ENCODE measurements at regions not wholly inside any gene's neighbourhood (a gene's known extent, or its start where the extent isn't known, plus 50 kb on each side); places are given as distances from the start of the nearest gene placed in this dataset.

DNA sequence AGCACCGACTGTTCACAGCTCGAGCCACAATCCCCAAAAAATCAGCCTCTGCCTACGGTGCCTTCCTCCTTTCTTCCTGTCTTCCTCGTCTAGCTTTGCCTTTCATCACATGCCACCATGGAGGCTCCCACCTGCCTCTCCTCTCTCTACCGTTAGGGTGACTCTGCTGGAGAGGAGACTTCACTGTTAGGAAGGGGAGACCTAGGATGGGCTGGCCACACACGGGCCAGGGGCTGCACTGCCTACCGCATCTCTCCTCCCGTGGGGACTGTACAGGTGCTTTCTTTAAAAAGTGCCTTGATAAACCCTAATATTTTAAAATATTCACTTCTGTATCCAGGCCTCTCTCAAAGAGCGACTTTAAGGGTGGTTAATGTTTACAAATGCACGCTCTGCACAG, 1104.7 kb downstream of the BCL11B start:
- DNase-seq (ENCODE audit: low read depth), result no peak

DNA sequence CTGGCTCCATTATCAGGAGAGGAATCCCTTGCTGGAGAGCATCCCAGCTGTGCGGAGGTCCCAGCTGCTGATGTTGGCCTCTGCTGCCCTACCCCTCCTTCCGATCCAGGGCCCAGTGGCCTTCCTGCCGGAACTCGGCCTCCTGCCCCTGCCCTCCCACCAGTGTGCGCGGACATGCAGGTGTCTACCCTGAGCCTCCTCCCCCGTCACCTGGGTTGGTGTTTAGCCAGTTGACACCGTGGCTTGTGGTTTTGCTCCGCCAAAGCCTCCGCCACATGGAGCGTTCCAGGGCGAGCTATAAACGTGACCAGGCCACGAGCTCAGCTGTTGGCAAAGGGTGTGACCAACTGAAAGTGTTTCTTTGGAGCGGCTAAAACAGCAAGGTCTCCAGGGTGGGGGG, 1104.3 kb downstream of the BCL11B start:
- DNase-seq (ENCODE audit: low read depth), result no peak

DNA sequence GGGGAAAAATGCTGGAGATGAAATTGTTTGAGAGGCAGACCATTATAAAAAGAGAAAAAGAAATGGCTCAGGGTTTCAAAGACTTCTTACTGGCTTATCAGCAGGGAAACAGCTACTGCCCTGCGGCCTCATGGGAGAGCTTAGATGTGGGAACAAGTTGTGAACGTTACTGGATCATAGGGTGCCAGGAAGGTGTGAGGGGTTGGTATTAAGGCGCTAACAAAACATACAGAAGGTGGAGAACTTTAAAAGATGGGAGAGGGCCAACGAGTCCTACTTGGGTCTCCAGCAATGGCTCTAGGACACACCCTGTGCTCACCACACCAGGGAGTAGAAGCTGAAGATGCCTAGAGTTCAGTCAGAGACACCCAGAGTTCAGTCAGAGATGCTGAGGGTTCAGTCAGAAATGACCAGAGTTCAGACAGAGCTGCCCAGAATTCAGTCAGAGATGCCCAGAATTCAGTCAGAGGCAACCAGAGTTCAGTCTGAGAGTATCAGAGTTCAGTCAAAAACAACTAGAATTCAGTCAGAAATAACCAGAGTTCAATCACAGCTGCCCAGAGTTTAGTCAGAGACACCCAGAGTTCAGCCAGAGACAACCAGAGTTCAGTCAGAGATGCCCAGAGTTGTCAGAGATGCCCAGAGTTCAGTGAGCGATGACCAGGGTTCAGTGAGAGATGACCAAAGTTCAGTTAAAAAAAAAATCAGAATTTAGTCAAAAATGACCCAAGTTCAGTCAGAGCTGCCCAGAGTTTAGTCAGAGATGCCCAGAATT, 1103.6 kb downstream of the BCL11B start:
- DNase-seq (ENCODE audit: low read depth), result no peak

DNA sequence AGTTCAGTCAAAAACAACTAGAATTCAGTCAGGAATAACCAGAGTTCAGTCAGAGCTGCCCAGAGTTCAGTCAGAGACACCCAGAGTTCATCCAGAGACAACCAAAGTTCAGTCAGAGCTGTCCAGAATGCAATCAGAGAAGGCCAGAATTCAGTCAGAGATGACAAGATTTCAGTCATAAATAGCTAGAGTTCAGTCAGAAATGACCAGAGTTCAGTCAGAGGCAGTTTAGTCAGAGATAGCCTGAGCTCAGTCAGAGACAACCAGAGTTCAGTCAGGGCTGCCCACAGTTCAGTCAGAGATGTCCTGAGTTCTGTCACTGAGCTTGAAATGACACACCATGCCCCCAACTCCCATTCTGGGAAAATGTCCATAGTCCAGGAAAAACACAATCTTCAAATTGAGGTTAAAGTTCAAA, 1102.8 kb downstream of the BCL11B start:
- no peak for DNase-seq (ENCODE audit: low read depth)

DNA sequence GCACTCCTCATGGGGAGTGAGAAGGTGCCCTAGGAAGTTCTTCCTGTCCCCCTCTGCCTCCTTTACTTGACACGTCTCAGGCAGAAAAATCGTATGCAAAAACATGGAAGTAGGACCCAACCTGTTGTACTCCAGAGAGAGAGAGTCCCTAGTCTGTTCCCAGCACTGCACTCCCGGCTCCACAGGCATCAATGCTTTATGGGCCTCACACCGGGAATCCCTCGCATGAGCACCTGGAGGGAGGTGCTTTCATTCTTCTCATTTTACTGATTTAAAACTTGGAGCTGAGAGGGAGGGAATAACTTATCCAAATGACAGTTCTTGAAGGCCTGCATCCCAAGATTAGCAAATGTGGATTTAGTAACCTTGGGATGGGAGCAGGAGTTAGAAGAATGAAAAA, 1101.4 kb downstream of the BCL11B start:
- DNase-seq (ENCODE audit: low read depth), result no peak

DNA sequence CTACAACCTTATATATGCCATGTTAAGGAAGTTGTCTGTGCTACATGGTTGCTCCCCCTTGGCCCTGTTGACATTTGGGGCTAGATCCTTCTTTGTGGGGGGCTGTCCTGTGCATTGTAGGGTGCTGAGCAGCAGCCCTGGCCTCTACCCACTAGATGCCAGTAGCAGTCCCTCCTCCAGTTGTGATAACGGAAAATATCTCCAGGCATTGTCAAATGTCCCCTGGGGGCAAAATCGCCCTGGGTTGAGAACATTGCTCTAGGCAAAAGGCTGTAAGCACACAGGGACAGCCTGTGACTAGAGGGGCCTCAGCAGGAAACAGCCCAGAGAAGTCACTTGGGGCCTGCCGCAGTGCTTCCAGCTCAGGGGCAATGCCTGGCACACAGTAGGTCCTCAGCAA, 1100.3 kb downstream of the BCL11B start:
- no peak for DNase-seq (ENCODE audit: low read depth)

DNA sequence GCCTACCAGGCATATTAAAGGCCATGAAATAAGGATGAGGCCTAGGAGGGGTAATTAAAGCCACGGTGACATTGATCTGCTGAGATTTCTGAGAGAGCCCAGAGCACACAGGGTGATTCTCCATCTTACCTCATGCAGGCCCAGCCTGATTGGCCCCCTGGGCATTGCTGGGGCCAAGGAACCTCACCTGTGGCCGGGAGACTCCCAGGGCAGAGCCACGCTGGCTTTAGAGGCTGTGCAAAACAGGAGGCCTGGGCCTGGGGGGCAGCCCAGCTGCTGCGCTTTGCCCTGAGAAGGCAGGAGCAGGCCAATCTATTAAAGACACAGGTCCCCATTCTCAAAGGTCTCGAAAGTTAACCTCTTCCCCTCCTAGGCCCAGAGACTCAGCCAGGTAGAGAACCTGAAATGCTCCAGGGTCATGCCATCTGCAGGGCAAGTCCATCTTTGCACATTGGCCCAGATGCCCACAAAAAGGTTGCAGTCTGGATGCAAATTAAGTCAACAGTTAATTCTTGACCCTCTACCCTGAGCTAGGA, 1099.7 kb downstream of the BCL11B start:
- DNase-seq (ENCODE audit: low read depth), result no peak

DNA sequence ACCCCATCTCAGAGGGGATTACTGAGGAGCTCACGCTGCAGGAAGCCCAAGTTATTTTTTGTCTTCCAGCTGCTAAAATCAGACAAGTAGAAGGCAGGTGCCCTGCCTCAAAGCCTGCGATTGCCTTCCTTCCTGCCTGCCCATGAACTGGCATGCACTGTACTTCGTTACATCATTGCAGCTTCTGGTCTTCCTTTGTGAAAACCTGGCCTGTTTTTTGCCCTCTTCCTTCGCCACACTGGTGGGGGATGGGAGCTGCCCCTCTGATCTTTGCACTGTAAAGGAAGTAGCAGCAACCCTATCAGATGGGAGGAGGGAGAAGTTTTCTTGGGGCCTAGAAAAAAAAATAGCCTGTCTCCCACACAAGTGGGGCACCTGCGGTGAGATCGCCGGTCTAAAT, 1098.7 kb downstream of the BCL11B start:
- no peak for DNase-seq (ENCODE audit: low read depth)

DNA sequence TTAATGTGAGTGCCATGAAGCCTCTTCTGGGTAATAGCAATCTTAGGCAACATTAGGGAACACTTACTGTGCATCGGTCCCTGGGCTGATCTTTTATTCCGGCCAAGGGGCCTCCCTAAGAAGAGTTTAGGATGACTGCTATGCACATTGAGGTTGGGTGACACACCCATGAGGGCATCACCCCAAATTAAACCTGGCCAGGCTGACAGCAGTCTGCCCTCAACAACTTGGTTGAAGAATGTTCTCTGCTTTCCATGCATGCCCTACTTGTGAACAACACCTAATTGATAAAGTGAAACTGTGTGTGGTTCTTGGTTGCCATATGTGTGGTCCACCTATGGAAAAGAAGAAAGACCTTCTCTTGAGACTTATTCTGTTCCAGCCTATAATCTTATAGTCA, 1098.0 kb downstream of the BCL11B start:
- no peak for DNase-seq (ENCODE audit: low read depth)

DNA sequence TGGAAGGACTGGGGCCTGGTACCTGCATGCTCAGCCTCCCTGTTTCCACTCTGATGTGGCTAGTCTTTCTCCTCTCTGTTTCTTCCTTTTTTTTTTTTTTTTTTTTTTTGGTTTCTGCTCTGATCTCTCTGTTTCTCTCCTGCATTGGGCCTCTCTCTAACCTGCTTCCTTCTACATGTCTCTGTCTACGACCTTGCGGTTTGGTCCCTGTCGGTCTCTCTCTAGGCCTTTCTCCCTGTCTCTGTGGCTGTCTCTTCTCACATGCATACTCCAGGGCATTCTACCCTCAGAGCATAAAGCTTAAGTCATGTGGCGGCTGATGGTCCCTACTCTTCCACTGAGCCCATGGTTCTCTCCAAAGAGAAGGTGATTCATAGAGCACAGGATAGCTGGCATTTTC, 1096.6 kb downstream of the BCL11B start:
- DNase-seq (ENCODE audit: low read depth), result no peak

DNA sequence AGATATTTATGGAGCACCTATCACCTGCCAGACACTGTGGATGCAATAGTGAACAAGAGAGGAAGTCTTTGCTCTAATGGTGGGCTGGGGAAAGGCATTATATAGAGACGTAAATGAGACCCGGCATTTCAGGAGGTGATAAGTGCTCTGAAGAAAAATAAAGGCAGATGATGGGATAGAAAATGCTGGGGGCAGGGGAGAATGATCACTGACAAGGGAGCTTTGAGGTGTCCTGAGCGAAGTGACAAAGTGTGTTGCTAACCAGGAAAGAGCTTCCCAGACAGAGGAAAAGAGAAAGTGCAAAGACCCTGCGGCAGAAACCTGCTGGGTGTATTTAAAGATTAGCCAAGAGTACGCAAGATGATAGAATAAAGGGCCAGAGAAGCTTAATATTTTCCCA, 1096.1 kb downstream of the BCL11B start:
- no peak for DNase-seq (ENCODE audit: low read depth)

DNA sequence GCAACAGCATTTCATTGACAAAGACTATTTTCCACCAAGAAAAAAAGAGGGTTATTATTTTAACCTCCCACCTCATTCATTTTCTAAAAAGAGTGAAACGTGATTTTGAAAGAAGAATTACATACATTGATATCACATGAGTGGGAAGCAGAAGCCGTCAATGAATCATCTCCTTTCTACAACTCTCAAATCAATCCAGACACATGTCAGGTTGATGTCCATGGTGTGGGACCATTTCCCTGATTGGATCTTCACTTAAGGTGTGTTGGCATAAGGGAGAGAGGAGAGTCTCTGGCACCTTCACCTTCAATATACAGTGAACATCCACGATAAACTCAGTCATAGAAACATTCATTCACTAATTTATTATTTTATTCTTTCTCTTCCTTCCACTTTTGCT, 1095.1 kb downstream of the BCL11B start:
- no peak for DNase-seq (ENCODE audit: low read depth)

DNA sequence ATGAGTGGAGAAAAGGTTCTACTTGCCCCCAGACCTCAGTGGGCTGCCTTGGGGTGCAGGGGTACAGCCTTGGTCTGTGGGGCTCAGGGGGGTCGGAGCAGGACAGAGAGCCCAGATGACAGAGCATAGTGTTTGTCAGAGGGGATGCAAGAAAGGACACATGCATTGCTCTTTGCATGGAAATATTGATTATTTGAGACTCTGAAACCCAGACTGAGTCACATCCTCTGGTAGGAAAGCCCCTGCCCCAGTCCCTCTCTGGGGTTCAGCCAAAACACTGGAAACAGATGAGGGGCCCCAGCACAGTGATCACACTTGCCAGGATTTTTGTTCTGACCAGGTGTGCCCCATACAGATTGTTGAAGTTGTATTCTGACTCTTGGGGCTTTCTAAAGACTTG, 1094.4 kb downstream of the BCL11B start:
- DNase-seq (ENCODE audit: low read depth), result no peak

DNA sequence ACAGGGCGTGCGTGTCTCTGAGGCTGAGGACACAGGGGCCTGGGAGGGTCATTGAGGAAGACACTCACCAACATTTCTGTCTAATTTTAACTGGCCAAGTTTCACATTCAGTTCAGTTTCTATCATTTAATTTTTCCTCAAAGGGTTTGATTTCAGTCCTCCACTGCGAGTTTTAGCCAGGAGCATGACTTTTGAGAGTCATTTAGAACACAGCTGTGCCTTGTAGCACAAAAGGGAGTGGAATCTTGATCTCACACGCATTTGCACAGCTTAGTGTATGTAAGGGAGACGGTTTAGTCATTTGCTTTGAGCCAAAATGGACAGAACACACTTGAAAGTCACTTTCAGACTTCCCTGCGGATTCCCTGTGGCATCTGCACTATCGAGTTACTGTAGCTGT, 1090.8 kb downstream of the BCL11B start:
- no peak for DNase-seq (ENCODE audit: low read depth)

DNA sequence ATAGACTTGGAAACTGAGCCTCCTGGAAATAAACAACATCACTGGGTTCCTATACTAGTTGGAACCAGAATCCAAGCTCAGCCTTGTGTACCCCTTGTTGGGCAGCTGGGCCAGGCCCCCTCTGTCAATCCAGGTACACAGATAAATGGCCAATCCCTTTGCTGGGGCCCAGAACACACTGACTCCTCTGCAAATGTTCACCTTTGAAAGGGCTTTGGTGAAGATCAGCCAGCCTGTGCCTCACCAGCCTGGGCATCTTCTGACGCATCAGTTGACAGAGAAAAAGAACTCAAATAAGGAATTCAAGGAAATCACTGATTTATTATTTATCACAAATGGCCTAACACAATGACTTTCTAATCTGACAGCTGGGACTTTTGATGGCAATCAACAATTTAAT, 1090.2 kb downstream of the BCL11B start:
- no peak for DNase-seq (ENCODE audit: low read depth)

DNA sequence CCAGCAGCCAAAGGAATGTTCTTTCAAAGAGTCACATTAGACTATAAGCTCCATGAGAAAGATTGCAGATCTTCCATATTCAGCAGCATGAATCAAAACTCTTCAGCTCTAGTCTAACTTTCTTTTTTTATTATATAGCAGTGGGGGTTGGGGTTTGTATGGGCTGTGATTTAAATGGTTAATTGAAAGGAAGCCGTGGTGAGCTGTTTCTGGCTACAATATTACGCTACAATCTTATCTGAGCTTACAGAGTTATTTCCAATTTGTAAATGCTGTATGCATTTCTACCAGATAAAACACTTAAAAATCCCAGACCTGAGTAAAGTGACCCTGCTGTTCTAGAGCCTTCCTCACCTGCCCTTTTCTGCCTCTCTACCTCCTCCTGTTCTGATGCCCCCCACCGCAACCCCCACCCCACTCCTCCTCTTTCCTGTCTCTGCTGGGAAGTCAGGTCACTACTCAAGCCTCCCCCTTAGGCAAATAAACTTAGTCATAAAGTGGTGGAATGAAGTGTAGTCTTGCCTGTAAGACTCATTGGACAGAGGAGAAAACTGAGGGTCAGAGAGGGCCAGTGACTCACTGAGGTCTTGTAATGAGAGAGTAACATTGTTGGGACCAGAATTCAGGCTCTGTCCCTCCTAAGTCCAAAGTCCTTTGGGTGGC, 1089.5 kb downstream of the BCL11B start:
- no peak for DNase-seq (ENCODE audit: low read depth)

DNA sequence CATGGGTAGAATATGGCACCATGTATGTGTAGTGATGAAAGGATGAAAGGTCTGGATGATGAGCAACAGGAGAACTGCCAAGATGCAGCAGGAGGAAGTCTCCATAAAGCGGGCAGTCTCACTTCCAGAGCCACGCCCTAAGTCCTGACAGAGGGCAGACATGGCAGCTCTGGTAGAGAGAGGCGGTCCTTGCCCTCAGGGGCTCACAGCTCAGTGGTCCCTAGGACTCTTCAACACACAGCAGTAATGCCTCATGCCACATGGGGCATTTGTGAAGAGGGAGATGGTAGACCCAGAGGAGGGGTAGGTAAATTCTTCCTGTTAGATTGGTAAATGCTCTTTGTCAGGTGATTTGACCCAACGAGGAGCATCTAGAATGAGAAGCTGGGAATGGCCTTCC, 1088.4 kb downstream of the BCL11B start:
- DNase-seq (ENCODE audit: low read depth), result no peak

DNA sequence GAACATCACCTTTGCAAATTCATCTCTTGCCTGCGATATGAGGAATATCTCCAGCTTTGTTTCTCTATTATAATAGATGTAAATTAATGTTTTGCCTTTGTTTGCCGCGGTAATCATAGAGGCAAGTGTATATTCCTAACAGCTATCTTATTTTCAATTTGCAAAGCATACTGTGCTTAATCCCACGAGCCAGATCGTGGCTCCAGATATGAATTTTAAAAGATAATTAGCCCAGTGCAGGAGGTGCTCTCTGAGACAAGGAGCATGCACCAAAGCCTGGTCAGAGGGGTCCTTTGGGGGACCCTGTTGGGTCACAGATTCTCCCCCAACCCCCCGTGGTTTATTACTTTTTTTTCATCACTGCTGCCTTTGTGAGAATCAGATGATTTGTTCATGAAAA, 1087.5 kb downstream of the BCL11B start:
- no peak for DNase-seq (ENCODE audit: low read depth)

DNA sequence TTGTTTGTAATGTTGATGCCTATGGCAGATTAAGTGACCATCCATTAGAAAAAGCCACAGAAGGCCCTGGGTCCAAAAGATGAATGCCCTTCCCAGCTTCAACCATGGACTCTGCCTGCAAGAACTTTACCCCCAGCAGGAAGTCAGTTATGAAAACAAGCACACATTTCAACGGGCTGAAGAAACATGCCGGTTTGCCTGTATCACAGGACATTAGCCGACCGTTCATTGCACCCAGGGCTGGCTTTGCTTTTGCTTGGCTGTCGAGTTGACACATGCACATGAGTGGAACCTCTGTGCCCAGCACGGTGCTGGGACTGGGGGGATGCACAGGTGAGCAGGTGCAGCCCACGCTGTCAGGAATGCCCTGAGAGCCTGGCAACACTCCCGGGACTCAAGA, 1087.0 kb downstream of the BCL11B start:
- DNase-seq (ENCODE audit: low read depth), result no peak

DNA sequence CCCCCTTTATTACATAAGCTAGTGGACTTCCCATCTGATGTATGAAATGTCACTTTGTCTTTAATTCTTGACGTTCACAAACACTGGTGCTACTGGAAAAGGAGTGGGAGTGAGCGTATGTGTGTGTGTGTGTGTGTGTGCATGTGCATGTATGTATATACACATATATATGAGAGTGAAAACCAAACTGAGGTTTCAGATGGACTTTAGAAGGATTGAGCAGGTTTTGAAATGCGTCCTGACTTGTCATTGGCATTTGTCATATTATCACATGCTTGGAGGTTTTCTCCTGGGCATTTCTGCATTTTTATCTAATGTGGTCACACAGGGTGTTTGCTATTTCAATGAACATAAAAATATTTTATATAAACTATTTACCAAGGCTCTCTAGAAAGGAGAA, 1085.9 kb downstream of the BCL11B start:
- DNase-seq (ENCODE audit: low read depth), result no peak

DNA sequence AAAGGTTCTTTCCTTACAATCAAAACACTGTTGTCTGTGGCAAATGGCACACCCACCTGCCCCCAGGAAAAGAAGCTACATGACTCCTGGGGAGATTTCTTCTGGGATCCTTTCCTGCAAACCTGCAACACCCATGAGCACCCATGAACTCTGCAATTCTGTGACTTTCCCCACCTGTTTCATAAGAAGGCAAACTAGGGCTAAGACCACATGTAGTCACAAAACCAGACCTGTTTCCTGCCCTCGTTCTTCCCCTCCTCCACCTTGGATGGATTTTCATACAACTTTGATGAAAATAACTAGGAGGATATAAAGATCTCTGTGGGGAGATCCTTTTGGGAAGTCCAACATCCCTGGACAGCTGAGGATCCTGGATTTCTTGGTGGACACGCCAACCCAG, 1084.7 kb downstream of the BCL11B start:
- DNase-seq (ENCODE audit: low read depth), result no peak

DNA sequence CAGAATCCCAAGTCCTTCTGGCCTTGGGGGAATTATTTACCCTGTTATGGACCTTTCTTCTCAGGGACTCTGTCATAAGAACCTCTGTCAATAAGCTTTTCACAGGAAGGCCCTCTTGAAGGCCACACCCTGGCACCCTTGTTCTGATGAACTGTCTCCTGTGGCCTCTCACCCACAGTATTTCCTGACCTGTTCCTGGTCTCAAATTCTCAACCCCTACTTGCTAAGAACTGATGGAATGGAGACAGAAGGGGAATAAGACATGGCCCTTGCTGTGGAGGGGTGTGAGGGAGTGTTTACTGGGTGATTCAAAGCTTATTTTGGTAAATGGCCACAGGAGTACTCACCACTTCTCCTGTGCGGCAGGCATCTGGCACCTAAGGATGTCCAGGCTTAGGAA, 1082.9 kb downstream of the BCL11B start:
- no peak for DNase-seq (ENCODE audit: low read depth)

DNA sequence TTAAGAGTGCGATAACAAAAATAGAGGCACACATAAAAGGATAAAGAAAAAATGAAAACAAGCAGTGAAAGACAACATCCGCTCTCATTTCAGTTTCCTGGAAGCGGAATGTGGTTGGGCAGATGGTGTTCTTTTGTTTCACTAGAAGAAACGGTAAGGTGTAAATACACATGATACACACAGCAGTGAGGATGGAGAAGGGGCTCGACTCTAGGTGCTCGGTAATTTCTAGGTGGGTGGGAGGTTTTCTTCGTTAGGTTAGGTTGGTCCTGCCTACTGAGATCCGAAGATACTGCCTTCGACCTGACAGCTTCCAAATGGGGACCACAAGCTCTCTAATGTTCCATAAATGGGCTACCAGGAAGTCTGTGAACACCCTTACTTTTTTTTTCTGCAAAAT, 1082.5 kb downstream of the BCL11B start:
- DNase-seq (ENCODE audit: low read depth), result no peak

DNA sequence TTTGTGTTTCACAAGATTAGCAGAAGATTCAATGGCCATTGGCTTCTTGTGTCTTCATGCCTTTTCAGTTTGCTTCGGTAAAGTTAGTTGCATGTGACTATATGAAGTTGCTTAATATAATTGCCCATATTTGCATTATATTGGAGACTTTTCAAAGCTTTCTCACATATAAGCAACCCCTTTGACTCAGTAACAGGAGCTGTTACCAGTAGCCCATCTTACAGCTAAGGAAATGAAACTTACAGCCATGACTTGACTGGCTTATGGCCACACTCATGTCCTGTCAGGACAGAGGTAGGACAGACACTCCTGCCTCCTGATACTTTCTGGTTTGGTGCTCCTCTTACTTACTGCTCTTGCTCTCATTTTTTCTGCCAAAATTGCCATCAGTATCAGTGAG, 1082.1 kb downstream of the BCL11B start:
- no peak for DNase-seq (ENCODE audit: low read depth)

Measured in non-pigmented ciliary epithelial cell (primary cell).